Heart left ventricle (tissue), 13 donors: ENCODE measurements at regions not wholly inside any gene's neighbourhood (a gene's known extent, or its start where the extent isn't known, plus 50 kb on each side); places are given as distances from the start of the nearest gene placed in this dataset.

ENCODE experiments used
- POLR2A ChIP-seq, 2 donors: fragments of 450-650 bp; IDR thresholded peaks; one replicate each; pipeline ENCODE4 v1.6.1; 2017; ENCODE audit warnings: antibody characterized with exemption in 2 of 2, mild to moderate bottlenecking in 2 of 2, moderate library complexity in 2 of 2
- TF ChIP-seq, protein P1 (sequence below), 12 donors: fragments of 200-600 bp; sonication (generic) in 4 of 12; IDR thresholded peaks; one replicate each; pipeline versions ENCODE4 v1.5.0 to v1.8.0; 2018 to 2022; ENCODE audit warnings: antibody characterized with exemption in 12 of 12, mild to moderate bottlenecking in 5 of 12
- donor health status: ischemic (EF 13 %, LVEDD 7.1; RV severe dilation, severe dysfunction).
- donor health status: DM: no; HTN: yes; CAD: no.
- donor health status: DM: no; HTN: no; CAD: no.
- donor health status: ischemic (EF 25% LVEDD 6.9; RV normal size, moderate dysfunction).
- donor health status: ischemic (EF 25% LVEDD 5.7; RV mildly dilated, moderate dysfunction).
- donor health status: ischemic (EF 35%, LVEDD 5.7; RV mildly dilated, moderate dysfunction).
- donor health status: nonischemic (EF 11% LVEDD 7.7; RV severe dilation, severe dysfunction).
- donor health status: DM: yes; HTN: yes; CAD: no.
- donor health status: PGD.
- donor health status: ischemic (EF 29% LVEDD 5.4; RV normal size, mild dysfunction).
- donor health status: nonischemic (EF 23%, LVEDD 6.1; RV moderate dilation, normal function).

DNA sequence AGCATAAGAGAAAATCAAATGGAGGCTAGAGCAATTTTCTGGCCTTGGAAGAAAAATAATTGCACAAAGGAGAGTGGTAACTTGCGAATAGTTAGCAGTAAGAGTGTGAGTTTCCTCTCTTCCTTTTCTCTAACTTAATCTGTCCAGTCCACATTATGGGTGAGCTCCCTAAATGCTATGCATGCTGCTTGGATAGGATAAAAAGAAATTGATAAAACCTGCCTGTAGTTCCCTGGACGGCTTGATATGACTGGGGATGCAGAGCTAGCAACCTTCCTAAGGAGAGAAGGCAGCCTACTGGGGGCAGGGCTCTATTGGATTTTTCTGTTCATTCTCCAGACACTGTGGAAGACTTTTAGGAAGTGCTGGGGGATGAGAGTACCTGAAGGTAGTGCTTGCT is 311.3 kb downstream of the LMO7 start:
- TF ChIP-seq, protein P1, sequence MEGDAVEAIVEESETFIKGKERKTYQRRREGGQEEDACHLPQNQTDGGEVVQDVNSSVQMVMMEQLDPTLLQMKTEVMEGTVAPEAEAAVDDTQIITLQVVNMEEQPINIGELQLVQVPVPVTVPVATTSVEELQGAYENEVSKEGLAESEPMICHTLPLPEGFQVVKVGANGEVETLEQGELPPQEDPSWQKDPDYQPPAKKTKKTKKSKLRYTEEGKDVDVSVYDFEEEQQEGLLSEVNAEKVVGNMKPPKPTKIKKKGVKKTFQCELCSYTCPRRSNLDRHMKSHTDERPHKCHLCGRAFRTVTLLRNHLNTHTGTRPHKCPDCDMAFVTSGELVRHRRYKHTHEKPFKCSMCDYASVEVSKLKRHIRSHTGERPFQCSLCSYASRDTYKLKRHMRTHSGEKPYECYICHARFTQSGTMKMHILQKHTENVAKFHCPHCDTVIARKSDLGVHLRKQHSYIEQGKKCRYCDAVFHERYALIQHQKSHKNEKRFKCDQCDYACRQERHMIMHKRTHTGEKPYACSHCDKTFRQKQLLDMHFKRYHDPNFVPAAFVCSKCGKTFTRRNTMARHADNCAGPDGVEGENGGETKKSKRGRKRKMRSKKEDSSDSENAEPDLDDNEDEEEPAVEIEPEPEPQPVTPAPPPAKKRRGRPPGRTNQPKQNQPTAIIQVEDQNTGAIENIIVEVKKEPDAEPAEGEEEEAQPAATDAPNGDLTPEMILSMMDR (IDR thresholded peaks at IDR 0.05): no peak
- no peak for TF ChIP-seq POLR2A (IDR thresholded peaks at IDR 0.05)
